H9 (cell line): ENCODE measurements at regions not wholly inside any gene's neighbourhood (a gene's known extent, or its start where the extent isn't known, plus 50 kb on each side); places are given as distances from the start of the nearest gene placed in this dataset.

Source experiments
- DNase-seq: peaks from one replicate; pipeline ENCODE4 v3.0.0-alpha.2; 2017
- H2AFZ ChIP-seq: one replicate; pipeline ENCODE4 v1.6.1; 2013; ENCODE audit warnings: mild to moderate bottlenecking, low read length, control low read depth, moderate library complexity
- H2AK5ac ChIP-seq: 2 replicates; pipeline ENCODE4 v1.6.1; 2013; ENCODE audit warnings: low read length, control low read depth, mixed read lengths; ENCODE audit not compliant: insufficient read length
- H2BK120ac ChIP-seq: one replicate; pipeline ENCODE4 v1.6.1; 2013; ENCODE audit warnings: low read depth, mild to moderate bottlenecking, low read length, control low read depth, inconsistent platforms; ENCODE audit not compliant: poor library complexity, severe bottlenecking
- H2BK12ac ChIP-seq: 2 replicates; pipeline ENCODE4 v1.6.1; 2013; ENCODE audit warnings: low read length, control low read depth, mixed read lengths, low read depth; ENCODE audit not compliant: insufficient read length
- H2BK15ac ChIP-seq: 2 replicates; pipeline ENCODE4 v1.6.1; 2013; ENCODE audit warnings: low read depth, low read length, control low read depth
- H2BK20ac ChIP-seq: one replicate; pipeline ENCODE4 v1.6.1; 2013; ENCODE audit warnings: low read depth, mild to moderate bottlenecking, low read length, control low read depth, inconsistent platforms; ENCODE audit not compliant: poor library complexity, severe bottlenecking
- H2BK5ac ChIP-seq: 2 replicates; pipeline ENCODE4 v1.6.1; 2013; ENCODE audit warnings: low read length, control low read depth, mixed read lengths; ENCODE audit not compliant: insufficient read length
- H3K14ac ChIP-seq: 2 replicates; pipeline ENCODE4 v1.6.1; 2013; ENCODE audit warnings: low read length, control low read depth; ENCODE audit not compliant: insufficient read depth
- H3K18ac ChIP-seq: 2 replicates; pipeline ENCODE4 v1.6.1; 2013; ENCODE audit warnings: low read depth, mild to moderate bottlenecking, mixed read lengths, low read length, control low read depth; ENCODE audit not compliant: insufficient read length
- H3K23ac ChIP-seq: 2 replicates; pipeline ENCODE4 v1.6.1; 2013; ENCODE audit warnings: low read length, control low read depth, mixed read lengths, low read depth; ENCODE audit not compliant: insufficient read length
- H3K23me2 ChIP-seq: 2 replicates; pipeline ENCODE4 v1.6.1; 2013; ENCODE audit warnings: low read depth, mild to moderate bottlenecking, mixed read lengths, low read length, control low read depth; ENCODE audit not compliant: insufficient read length, poor library complexity, severe bottlenecking
- H3K27ac ChIP-seq: 2 replicates; pipeline ENCODE4 v1.5.1; 2013; ENCODE audit warnings: low read length, control low read depth, mixed read lengths, low read depth; ENCODE audit not compliant: insufficient read length
- H3K27me3 ChIP-seq: 2 replicates; pipeline ENCODE4 v1.6.1; 2013; ENCODE audit warnings: low read length, control low read depth, inconsistent platforms; ENCODE audit not compliant: insufficient read depth
- H3K4ac ChIP-seq: 2 replicates; pipeline ENCODE4 v1.6.1; 2013; ENCODE audit warnings: low read depth, mild to moderate bottlenecking, control low read depth, inconsistent platforms, low read length, moderate library complexity
- H3K4me1 ChIP-seq: 2 replicates; pipeline ENCODE4 v1.6.1; 2013; ENCODE audit warnings: low read length, control low read depth, inconsistent platforms; ENCODE audit not compliant: insufficient read depth
- H3K4me2 ChIP-seq: 2 replicates; pipeline ENCODE4 v1.6.1; 2013; ENCODE audit warnings: low read length, control low read depth, mixed read lengths; ENCODE audit not compliant: insufficient read length, insufficient read depth
- H3K56ac ChIP-seq: 2 replicates; pipeline ENCODE4 v1.6.1; 2013; ENCODE audit warnings: low read depth, mild to moderate bottlenecking, mixed read lengths, low read length, control low read depth; ENCODE audit not compliant: insufficient read length
- H3K79me1 ChIP-seq: 2 replicates; pipeline ENCODE4 v1.6.1; 2013; ENCODE audit warnings: low read depth, mild to moderate bottlenecking, moderate library complexity, low read length, control low read depth, inconsistent platforms; ENCODE audit not compliant: insufficient read depth, poor library complexity, severe bottlenecking
- H3K79me2 ChIP-seq: 2 replicates; pipeline ENCODE4 v1.6.1; 2013; ENCODE audit warnings: low read length, control low read depth, inconsistent platforms; ENCODE audit not compliant: insufficient read depth
- H3K9ac ChIP-seq: 2 replicates; pipeline ENCODE4 v1.6.1; 2013; ENCODE audit warnings: low read length, control low read depth, mixed read lengths; ENCODE audit not compliant: insufficient read length; ENCODE audit errors: extremely low read depth
- H3K9me3 ChIP-seq: one replicate; pipeline ENCODE4 v1.6.1; 2013; ENCODE audit warnings: low read depth, low read length, inconsistent platforms; ENCODE audit not compliant: control insufficient read depth
- H3T11ph ChIP-seq: one replicate; pipeline ENCODE4 v1.6.1; 2013; ENCODE audit warnings: mild to moderate bottlenecking, low read length, control low read depth, inconsistent platforms
- H4K20me1 ChIP-seq: one replicate; pipeline ENCODE4 v1.6.1; 2013; ENCODE audit not compliant: control insufficient read depth, insufficient read length, insufficient read depth
- H4K5ac ChIP-seq: 2 replicates; pipeline ENCODE4 v1.6.1; 2013; ENCODE audit warnings: low read depth, mild to moderate bottlenecking, mixed read lengths, low read length, control low read depth; ENCODE audit not compliant: insufficient read length
- H4K8ac ChIP-seq: replicated peaks from 2 replicates; pipeline ENCODE4 v1.6.1; 2013; ENCODE audit warnings: low read length, control low read depth, mixed read lengths, low read depth; ENCODE audit not compliant: insufficient read length
- H4K91ac ChIP-seq: 2 replicates; pipeline ENCODE4 v1.6.1; 2013; ENCODE audit warnings: low read depth, mild to moderate bottlenecking, moderate library complexity, mixed read lengths, low read length, control low read depth; ENCODE audit not compliant: insufficient read length
- H3K27ac Mint-ChIP-seq, 3 experiments: 2 replicates in 2 of 3; 3 replicates in 1 of 3; pipeline ENCODE4 v1.8.0; 2020 to 2021; ENCODE audit warnings: mixed read lengths in 3 of 3, mild to moderate bottlenecking in 1 of 3, moderate library complexity in 1 of 3
- H3K27me3 Mint-ChIP-seq: 2 replicates; pipeline ENCODE4 v1.8.0; 2021; ENCODE audit warnings: low read depth, mild to moderate bottlenecking, moderate library complexity, mixed read lengths
- H3K36me3 Mint-ChIP-seq, 3 experiments: 2 replicates in 2 of 3; 3 replicates in 1 of 3; pipeline ENCODE4 v1.8.0; 2020 to 2021; ENCODE audit warnings: low read depth in 3 of 3, mixed read lengths in 3 of 3; ENCODE audit not compliant: insufficient read depth in 1 of 3
- H3K4me1 Mint-ChIP-seq, 2 experiments: 2 replicates each; pipeline ENCODE4 v1.8.0; 2020; ENCODE audit warnings: mixed read lengths in 2 of 2
- H3K4me3 Mint-ChIP-seq, 2 experiments: 2 replicates in 1 of 2; 3 replicates in 1 of 2; pipeline ENCODE4 v1.8.0; 2020 to 2021; ENCODE audit warnings: mild to moderate bottlenecking in 2 of 2, mixed read lengths in 2 of 2, moderate library complexity in 1 of 2
- H3K9me3 Mint-ChIP-seq, 2 experiments: 2 replicates in 1 of 2; 3 replicates in 1 of 2; pipeline ENCODE4 v1.8.0; 2020; ENCODE audit warnings: mild to moderate bottlenecking in 2 of 2, mixed read lengths in 2 of 2, moderate library complexity in 1 of 2
- CTCF ChIP-seq: fragments of 200-600 bp; sonication (generic); conservative IDR thresholded peaks from 3 replicates; pipeline ENCODE4 v1.8.0; 2021; ENCODE audit warnings: antibody characterized with exemption, mild to moderate bottlenecking
- WGBS: extraction: QIAGEN DNeasy Blood & Tissue Kit; methylation state at CpG from one replicate; pipeline ENCODE4 v1.1.7; 2013; ENCODE audit warnings: missing lambda C conversion rate, low lambda C conversion rate, mixed read lengths; ENCODE audit not compliant: insufficient read length; ENCODE audit errors: extremely low coverage; 5-methylcytosine and 5-hydroxymethylcytosine counted together

GRCh38 chr4:178523038-178523437, 1080.8 kb upstream of the AGA start:
- no peak overlapping the region for H3K4me2 ChIP-seq
- H3K79me2 ChIP-seq, result no peaks in the 10 kb centered on the region
- no peak overlapping the region for H2BK20ac ChIP-seq
- H2BK5ac ChIP-seq, result no peak overlapping the region
- H3K18ac ChIP-seq, result no peak overlapping the region
- H3K4me1 ChIP-seq, result no peaks in the 10 kb centered on the region
- no peaks in the 10 kb centered on the region for H3K27me3 Mint-ChIP-seq
- H3K9me3 ChIP-seq, result no peaks in the 10 kb centered on the region
- H3K4ac ChIP-seq, result no peak overlapping the region
- H2BK12ac ChIP-seq, result no peak overlapping the region
- H3K14ac ChIP-seq, result no peak overlapping the region
- H3K27ac Mint-ChIP-seq, result no peak overlapping the region
- no peak overlapping the region for H3K27ac ChIP-seq
- no peak overlapping the region for H3K9ac ChIP-seq
- H3K9me3 Mint-ChIP-seq, result no peaks in the 10 kb centered on the region
- no peak for TF ChIP-seq CTCF
- no peak overlapping the region for H3K56ac ChIP-seq
- no peaks in the 10 kb centered on the region for H4K20me1 ChIP-seq
- H4K91ac ChIP-seq, result no peak overlapping the region
- no CpG with 5 or more reads among the region's 3 CpGs for WGBS
- H3K4me1 Mint-ChIP-seq, result no peaks in the 10 kb centered on the region
- no peak overlapping the region for H2AFZ ChIP-seq
- no peak overlapping the region for H2BK120ac ChIP-seq
- H2AK5ac ChIP-seq, result no peak overlapping the region
- H3K79me1 ChIP-seq, result no peaks in the 10 kb centered on the region
- H3T11ph ChIP-seq, result no peak overlapping the region
- no peaks in the 10 kb centered on the region for H3K23me2 ChIP-seq
- H2BK15ac ChIP-seq, result no peak overlapping the region
- H4K5ac ChIP-seq, result no peak overlapping the region
- H3K27me3 ChIP-seq, result no peaks in the 10 kb centered on the region
- no peak overlapping the region for H4K8ac ChIP-seq
- no peak overlapping the region for H3K23ac ChIP-seq
- no peaks in the 10 kb centered on the region for H3K36me3 Mint-ChIP-seq
- no peak overlapping the region for H3K4me3 Mint-ChIP-seq
- no peak for DNase-seq
